ENCODE measurements at regions not wholly inside any gene's neighbourhood (a gene's known extent, or its start where the extent isn't known, plus 50 kb on each side); places are given as distances from the start of the nearest gene placed in this dataset.
A peak's percentile ranks its signal among the peaks of the same experiment; 100 is the strongest.

GRCh38 chr2:156088587-156088986 is 243.9 kb downstream of the NR4A2 start:
- DNase-seq (ENCODE audit: low spot score) = no peak

GRCh38 chr2:156087875-156088274 is 244.6 kb downstream of the NR4A2 start:
- DNase-seq (ENCODE audit: low spot score) = no peak

GRCh38 chr2:156083763-156084493 is 248.6 kb downstream of the NR4A2 start:
- no peak for DNase-seq (ENCODE audit: low spot score)

GRCh38 chr2:156079845-156080244 is 252.7 kb downstream of the NR4A2 start:
- no peak for DNase-seq (ENCODE audit: low spot score)

- peak; percentile 17 for DNase-seq (ENCODE audit: low spot score)
Measured at GRCh38 chr2:156077041-156077742, 255.3 kb downstream of the NR4A2 start.

GRCh38 chr2:156065912-156066311 is 266.6 kb downstream of the NR4A2 start:
- DNase-seq (ENCODE audit: low spot score) = no peak

GRCh38 chr2:156064540-156064939 is 268.0 kb downstream of the NR4A2 start:
- DNase-seq (ENCODE audit: low spot score) = no peak

- DNase-seq (ENCODE audit: low spot score) = no peak
Measured at GRCh38 chr2:156057647-156058046, 274.9 kb downstream of the NR4A2 start.

- DNase-seq (ENCODE audit: low spot score) = no peak
Measured at GRCh38 chr2:156054983-156055382, 277.5 kb downstream of the NR4A2 start.

- DNase-seq (ENCODE audit: low spot score) = no peak
Measured at GRCh38 chr2:156046900-156047299, 285.6 kb downstream of the NR4A2 start.

- no peak for DNase-seq (ENCODE audit: low spot score)
Measured at GRCh38 chr2:156042895-156043294, 289.6 kb downstream of the NR4A2 start.

GRCh38 chr2:156038021-156038420 is 294.5 kb downstream of the NR4A2 start:
- DNase-seq (ENCODE audit: low spot score) = no peak

- no peak for DNase-seq (ENCODE audit: low spot score)
Measured at GRCh38 chr2:156037482-156037881, 295.0 kb downstream of the NR4A2 start.

GRCh38 chr2:156031121-156031520 is 301.4 kb downstream of the NR4A2 start:
- no peak for DNase-seq (ENCODE audit: low spot score)

GRCh38 chr2:156023229-156023869 is 309.2 kb downstream of the NR4A2 start:
- no peak for DNase-seq (ENCODE audit: low spot score)

- no peak for DNase-seq (ENCODE audit: low spot score)
Measured at GRCh38 chr2:156021146-156022040, 311.1 kb downstream of the NR4A2 start.

GRCh38 chr2:156019341-156019740 is 313.2 kb downstream of the NR4A2 start:
- DNase-seq (ENCODE audit: low spot score) = no peak

- DNase-seq (ENCODE audit: low spot score) = no peak
Measured at GRCh38 chr2:156017341-156017885, 315.1 kb downstream of the NR4A2 start.

- no peak for DNase-seq (ENCODE audit: low spot score)
Measured at GRCh38 chr2:156009293-156009692, 323.2 kb downstream of the NR4A2 start.

- no peak for DNase-seq (ENCODE audit: low spot score)
Measured at GRCh38 chr2:156006721-156007618, 325.6 kb downstream of the NR4A2 start.

Measured in D341Med (cell line).